Activated T-cell treated with anti-CD3 and anti-CD28 coated beads, Interleukin-2, amount 50 U/mL, for 4 hours (primary cell): ENCODE measurements at regions not wholly inside any gene's neighbourhood (a gene's known extent, or its start where the extent isn't known, plus 50 kb on each side); places are given as distances from the start of the nearest gene placed in this dataset.

Experiments
- ATAC-seq, 2 donors: fragments of 200-7000 bp; cut with Tn5 transposase; one replicate each; pipeline ENCODE4 v1.10.0; 2021
- DNase-seq: peaks from one replicate; pipeline ENCODE4 v3.0.0-alpha.2; 2020
- H3K27me3 Mint-ChIP-seq: one replicate; pipeline ENCODE4 v1.8.0; 2021; ENCODE audit warnings: low read depth, mixed read lengths
- H3K36me3 Mint-ChIP-seq: one replicate; pipeline ENCODE4 v1.8.0; 2022; ENCODE audit warnings: mixed read lengths; ENCODE audit not compliant: insufficient read depth
- H3K4me1 Mint-ChIP-seq: one replicate; pipeline ENCODE4 v1.8.0; 2021; ENCODE audit warnings: low read depth, mixed read lengths
- H3K4me3 Mint-ChIP-seq: one replicate; pipeline ENCODE4 v1.8.0; 2021; ENCODE audit warnings: mild to moderate bottlenecking, moderate library complexity, mixed read lengths
- H3K9me3 Mint-ChIP-seq: one replicate; pipeline ENCODE4 v1.8.0; 2021; ENCODE audit warnings: mixed read lengths

DNA sequence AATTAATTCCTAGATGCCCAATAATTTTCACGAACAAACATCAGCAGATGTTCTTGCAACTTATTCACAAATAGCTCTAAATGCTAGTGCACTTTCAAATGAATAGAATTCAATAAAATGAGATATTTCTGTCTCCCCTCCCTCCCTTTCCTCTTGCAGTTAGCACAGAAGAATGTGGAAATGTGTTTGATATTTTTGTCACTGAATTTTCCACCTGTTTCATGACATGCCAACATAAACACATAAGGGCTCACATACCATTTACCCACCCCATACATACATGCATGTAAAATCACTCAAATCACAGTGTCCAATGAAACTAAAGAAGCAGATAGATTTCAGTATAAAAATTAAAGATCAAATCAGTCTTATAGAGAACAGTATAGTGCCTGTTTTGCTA lies 746.9 kb upstream of the MARCKS start:
- no peaks in the 10 kb centered on the region for H3K27me3 Mint-ChIP-seq

DNA sequence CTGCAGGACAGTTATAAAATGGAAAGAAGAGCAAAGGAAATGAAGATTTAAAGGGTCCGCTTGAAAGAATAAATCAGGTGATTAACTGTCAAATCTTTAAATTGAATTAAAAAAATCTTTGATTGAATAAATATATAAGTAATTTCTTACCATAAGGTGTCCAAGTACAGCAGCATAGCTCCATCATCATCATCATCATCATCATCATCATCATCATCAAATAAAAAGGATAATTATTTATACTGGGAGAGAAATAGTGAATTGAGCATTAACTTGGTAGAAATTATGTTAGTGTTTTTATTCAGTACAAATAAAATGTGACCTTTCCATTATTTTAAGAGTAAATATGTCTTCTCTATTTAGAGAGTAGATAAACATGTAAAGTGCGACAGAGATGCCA lies 745.6 kb upstream of the MARCKS start:
- no peak for DNase-seq
- H3K4me3 Mint-ChIP-seq: no peak overlapping the region
- no peaks in the 10 kb centered on the region for H3K4me1 Mint-ChIP-seq
- no peaks in the 10 kb centered on the region for H3K27me3 Mint-ChIP-seq
- ATAC-seq: no peak
- H3K9me3 Mint-ChIP-seq: peaks cover 27% of the 10 kb centered on the region
- H3K36me3 Mint-ChIP-seq: no peaks in the 10 kb centered on the region

More for the DNA sequence above, 746.9 kb upstream of the MARCKS start:
- Mint-ChIP-seq H3K4me1 (no peaks in the 10 kb centered on the region), H3K4me3 (no peak overlapping the region), H3K36me3 (no peaks in the 10 kb centered on the region), H3K9me3 (peaks cover 27% of the 10 kb centered on the region)
- ATAC-seq: no peak
- DNase-seq: no peak

DNA sequence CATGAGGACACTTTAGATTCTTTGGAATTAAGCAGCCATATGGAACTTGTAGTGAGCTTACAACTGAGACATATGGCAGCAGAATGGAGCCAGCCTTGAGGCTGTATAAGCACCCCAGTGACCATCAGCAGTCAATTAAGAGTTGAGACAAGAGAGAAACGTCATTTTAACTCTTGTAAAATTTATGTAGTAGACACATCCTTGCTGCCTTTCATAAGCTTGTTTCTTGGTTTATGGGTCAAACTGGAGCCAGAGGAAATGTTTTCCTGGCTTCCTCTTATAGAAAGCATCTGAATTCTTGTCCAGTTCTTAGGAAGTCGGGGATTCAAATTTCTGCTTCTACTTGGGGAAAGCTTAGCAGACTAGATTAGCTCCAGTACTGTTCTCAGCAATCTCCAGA lies 745.1 kb upstream of the MARCKS start:
- DNase-seq: no peak
- Mint-ChIP-seq H3K36me3 (no peaks in the 10 kb centered on the region), H3K4me1 (no peaks in the 10 kb centered on the region), H3K9me3 (peaks cover 30% of the 10 kb centered on the region), H3K27me3 (no peaks in the 10 kb centered on the region), H3K4me3 (no peak overlapping the region)
- no peak for ATAC-seq

DNA sequence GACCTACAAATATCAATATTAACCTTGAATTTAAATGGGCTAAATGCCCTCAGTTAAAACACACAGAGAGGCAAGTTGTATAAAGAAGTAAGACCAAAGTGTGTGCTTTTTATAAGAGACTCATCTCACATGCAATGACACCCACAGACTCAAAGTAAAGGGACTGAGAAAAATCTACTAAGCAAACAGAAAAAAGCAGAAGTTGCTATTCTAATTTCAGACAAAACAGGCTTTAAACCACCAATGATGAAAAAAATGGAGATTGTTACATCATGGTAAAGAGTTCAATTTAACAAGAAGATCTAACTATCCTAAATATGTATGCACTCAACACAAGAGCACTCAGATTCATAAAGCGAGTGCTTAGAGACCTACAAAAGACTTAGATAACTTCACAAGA lies 741.9 kb upstream of the MARCKS start:
- Mint-ChIP-seq H3K4me3 (no peak overlapping the region), H3K9me3 (peaks cover 27% of the 10 kb centered on the region), H3K4me1 (no peaks in the 10 kb centered on the region), H3K36me3 (no peaks in the 10 kb centered on the region), H3K27me3 (no peaks in the 10 kb centered on the region)
- ATAC-seq (no peak), DNase-seq (no peak)

DNA sequence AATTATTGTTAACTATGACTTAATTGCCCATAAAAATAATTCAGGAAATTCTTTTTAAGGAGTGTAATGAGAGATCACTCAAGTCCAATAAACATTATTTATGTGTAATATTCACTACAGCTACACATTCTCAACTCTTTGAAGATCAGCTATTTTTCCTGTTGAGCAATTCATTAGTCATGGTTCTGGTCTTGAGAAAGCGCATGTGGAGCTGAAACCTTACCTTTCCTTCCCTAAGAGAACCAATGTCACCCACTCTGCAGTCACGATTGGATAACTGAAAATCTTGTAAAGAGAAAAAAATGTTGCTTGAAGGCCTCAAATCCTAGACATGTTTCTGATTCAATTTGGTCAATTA lies 736.9 kb upstream of the MARCKS start:
- no peaks in the 10 kb centered on the region for H3K4me1 Mint-ChIP-seq
- DNase-seq (no peak), ATAC-seq (no peak)
- H3K27me3 Mint-ChIP-seq: no peaks in the 10 kb centered on the region
- no peaks in the 10 kb centered on the region for H3K36me3 Mint-ChIP-seq
- no peak overlapping the region for H3K4me3 Mint-ChIP-seq
- H3K9me3 Mint-ChIP-seq: peaks cover 13% of the 10 kb centered on the region

DNA sequence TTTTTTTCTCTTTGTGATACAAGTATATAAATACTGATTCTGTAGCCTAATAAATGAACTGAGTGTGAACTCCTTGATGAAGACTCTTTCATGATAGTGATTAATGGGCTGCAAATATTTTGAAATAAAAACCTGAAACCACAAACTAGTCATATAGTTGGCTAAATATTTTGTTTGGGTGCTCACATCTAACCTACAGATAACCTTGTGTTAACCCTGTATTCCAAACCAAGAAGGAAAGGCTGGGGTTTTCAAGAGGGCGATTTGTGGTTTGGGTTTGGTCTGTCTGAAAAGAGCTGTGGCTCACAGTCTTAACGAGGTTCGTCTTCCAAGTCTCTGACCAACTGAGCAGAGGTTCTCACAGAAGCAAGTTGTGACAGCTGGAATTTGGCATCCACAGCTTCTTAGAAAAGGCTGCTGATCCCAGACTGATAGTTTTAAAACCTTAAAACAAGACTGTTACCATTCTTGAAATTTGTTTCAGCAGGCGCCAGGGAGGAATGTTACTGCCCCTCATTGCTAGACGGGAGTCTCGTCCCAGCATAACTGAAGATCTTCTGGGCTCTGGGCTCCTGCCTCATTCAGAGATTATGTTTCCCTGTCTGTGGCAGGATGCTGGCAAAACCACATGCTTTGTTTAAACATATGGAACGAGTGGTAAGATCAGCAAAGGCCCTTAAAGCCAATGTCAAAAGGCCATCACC lies 736.4 kb upstream of the MARCKS start:
- Mint-ChIP-seq H3K36me3 (no peaks in the 10 kb centered on the region), H3K4me1 (no peaks in the 10 kb centered on the region), H3K27me3 (no peaks in the 10 kb centered on the region), H3K4me3 (no peak overlapping the region), H3K9me3 (peaks cover 13% of the 10 kb centered on the region)
- no peak for ATAC-seq
- no peak for DNase-seq

DNA sequence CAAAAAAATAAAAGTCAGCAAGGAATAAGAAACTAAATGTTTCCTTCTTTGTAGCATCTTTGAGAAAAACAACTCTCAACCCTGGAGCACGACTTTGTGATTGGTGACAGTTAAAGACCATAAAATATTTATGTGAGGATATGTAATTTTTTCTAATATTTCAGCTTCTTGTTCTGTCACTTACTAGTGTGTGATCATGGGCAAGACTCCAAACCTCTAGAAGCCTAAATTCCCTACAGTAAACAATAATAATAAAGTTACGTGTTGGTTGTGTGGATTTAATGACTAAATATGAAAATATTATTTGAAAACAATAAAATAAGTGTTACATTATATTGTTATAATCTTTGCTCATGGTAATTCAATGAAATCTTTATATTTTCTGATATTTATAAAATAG lies 735.6 kb upstream of the MARCKS start:
- no peak for DNase-seq
- H3K4me3 Mint-ChIP-seq: no peak overlapping the region
- no peak for ATAC-seq
- peaks cover 9% of the 10 kb centered on the region for H3K9me3 Mint-ChIP-seq
- no peaks in the 10 kb centered on the region for H3K36me3 Mint-ChIP-seq
- H3K27me3 Mint-ChIP-seq: no peaks in the 10 kb centered on the region
- H3K4me1 Mint-ChIP-seq: no peaks in the 10 kb centered on the region

DNA sequence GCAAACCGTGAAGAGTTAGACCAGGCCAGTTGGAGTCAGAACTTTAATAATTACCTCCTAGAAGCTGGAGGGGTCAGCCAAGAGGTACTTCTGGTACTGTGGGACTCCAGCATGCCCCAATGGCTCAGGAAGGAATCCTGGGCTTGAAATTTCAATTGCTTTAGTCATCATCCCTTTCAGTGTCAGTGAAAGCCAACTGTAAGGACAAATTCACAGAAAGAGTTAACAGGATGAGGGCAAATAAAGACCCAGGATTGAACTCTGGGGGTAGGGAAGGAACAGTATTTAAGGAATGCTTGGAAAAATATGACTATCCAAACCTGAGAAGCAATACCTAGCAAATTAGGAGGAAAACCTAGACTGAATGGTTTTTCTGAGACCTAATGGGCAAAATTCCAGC lies 735.1 kb upstream of the MARCKS start:
- Mint-ChIP-seq H3K27me3 (no peaks in the 10 kb centered on the region), H3K4me3 (no peak overlapping the region), H3K36me3 (no peaks in the 10 kb centered on the region), H3K4me1 (no peaks in the 10 kb centered on the region), H3K9me3 (peaks cover 6% of the 10 kb centered on the region)
- DNase-seq (no peak), ATAC-seq (no peak)

DNA sequence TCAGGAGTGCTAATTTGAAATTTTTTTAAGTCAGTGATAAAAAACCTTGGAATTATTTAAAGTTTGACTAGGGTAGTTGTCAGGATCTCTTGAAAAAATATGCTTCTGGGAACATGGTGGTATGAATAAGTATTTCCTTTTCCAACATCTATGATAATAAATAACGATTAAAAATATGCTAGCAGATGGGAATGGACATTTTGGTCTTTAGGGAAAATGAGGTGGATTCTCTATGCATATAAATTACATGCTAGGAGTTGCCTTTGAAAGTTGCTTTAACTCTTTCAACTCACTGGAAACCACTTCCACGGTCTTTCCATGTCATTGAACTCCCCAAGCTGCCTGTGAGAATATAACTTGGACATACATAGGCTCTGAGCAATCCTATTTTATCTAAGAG lies 731.5 kb upstream of the MARCKS start:
- no peak for DNase-seq
- Mint-ChIP-seq H3K27me3 (no peaks in the 10 kb centered on the region), H3K4me3 (no peak overlapping the region), H3K4me1 (no peaks in the 10 kb centered on the region), H3K9me3 (no peaks in the 10 kb centered on the region), H3K36me3 (no peaks in the 10 kb centered on the region)
- ATAC-seq: no peak

DNA sequence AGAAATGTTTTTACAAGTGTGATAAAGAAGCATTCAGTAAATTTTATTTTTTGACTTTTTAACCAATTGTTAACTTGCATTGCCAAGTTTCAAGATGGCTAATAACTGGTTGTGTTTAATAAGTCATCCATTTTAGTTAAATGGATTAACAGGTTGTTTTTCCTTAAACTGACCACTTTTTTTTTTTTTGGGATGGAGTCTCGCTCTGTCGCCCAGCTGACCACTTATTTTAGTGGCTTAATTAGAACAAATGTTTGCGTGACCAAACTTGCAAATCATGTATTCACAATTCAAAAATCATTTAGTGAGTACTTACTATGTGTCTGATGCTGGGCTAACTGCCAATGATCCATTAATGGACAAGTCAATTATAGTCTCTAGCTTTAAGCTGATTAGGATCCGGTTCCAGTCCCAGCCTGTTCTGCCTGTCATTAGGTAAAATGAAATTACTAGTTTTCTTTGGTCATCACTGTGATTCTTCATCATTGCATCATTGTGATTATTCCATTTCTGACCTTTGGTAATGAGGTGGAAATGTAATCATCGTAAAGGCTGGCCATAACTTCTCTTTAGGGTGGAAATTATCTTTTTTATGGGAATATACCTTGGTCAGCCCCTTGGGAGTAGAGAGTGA lies 729.2 kb upstream of the MARCKS start:
- Mint-ChIP-seq H3K36me3 (no peaks in the 10 kb centered on the region), H3K9me3 (no peaks in the 10 kb centered on the region), H3K4me1 (no peaks in the 10 kb centered on the region), H3K27me3 (no peaks in the 10 kb centered on the region), H3K4me3 (no peak overlapping the region)
- ATAC-seq (no peak), DNase-seq (no peak)

DNA sequence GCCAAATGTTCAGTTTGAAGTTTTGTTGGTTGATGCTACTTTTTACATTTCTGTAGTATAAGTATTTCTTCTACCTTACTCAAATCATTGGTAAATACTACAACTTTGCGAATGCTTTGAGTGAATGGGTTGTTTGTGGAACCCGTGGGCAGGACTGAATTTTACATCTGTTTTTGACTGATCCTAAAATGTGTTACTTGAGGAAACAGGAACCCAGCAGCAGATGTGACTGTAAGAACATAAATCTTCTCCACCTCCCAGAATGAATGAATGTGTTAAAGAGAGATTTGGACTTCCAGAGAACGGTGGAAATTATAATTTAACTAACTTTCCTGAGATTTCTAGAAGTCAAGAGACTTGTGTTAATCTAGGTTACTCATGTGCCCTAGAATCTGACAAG lies 728.5 kb upstream of the MARCKS start:
- no peak overlapping the region for H3K4me3 Mint-ChIP-seq
- DNase-seq: no peak
- H3K36me3 Mint-ChIP-seq: no peaks in the 10 kb centered on the region
- no peaks in the 10 kb centered on the region for H3K4me1 Mint-ChIP-seq
- no peak for ATAC-seq
- H3K9me3 Mint-ChIP-seq: no peaks in the 10 kb centered on the region
- H3K27me3 Mint-ChIP-seq: no peaks in the 10 kb centered on the region

DNA sequence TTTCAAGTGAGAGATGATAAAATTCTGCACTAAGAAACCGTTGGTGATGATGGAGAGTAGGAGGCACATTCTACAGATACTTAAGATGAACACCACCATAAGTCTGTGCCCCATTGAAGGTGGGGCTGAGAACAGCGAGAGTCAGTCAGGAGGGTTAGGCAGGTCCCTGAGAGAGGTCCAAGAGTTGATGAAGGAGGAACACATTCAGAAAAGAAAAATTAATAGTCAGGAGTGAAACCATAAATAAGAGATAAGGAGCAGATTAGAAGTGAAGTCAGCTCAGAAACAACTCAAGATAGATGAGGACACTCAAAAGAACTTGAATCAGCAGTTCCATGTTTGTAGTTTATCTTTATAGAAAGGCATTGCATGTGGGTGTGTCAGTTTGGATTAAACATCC lies 727.2 kb upstream of the MARCKS start:
- Mint-ChIP-seq H3K36me3 (no peaks in the 10 kb centered on the region), H3K27me3 (no peaks in the 10 kb centered on the region), H3K4me3 (no peak overlapping the region), H3K9me3 (no peaks in the 10 kb centered on the region), H3K4me1 (no peaks in the 10 kb centered on the region)
- no peak for DNase-seq
- ATAC-seq: no peak

DNA sequence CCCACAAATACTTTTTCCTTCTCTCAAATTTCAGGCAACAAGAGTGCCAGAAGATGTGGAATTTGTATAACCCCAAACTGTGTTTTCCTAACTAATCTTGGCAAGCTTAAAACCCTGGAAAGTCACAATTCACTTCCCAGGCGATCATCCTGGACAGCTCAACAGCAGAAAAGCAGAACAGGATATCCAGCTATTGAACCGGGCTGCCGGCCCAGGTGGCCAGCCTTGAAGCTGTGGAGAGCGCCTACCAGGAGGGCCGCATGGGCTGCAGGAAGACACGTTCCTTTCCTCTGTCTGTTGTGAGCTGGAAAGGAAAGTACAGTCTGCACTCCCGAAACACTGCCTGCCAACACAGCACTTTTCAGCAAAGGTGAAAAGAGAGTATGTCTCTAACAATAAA lies 719.7 kb upstream of the MARCKS start:
- Mint-ChIP-seq H3K9me3 (peaks cover 3% of the 10 kb centered on the region), H3K4me1 (no peaks in the 10 kb centered on the region), H3K27me3 (no peaks in the 10 kb centered on the region), H3K36me3 (no peaks in the 10 kb centered on the region), H3K4me3 (no peak overlapping the region)
- DNase-seq: no peak
- no peak for ATAC-seq

DNA sequence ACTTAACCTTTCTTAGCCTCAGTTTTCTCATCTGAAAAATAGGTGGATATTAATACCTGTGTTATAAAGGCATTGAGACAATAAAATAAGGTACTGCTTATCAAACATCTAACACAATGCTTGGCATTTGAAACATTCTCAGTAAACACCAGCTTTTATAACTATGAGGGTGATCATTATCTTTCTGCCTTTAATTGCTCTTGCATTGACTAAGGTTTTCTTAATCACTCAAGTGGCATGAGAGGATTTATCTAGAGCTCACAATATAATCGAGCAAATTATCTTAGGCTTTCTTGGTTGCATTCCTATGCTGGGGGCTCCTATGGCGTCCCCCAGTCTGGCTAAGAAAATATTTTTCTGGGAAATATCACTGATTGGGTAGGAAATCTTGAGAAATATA lies 716.4 kb upstream of the MARCKS start:
- H3K27me3 Mint-ChIP-seq: no peaks in the 10 kb centered on the region
- DNase-seq: no peak

DNA sequence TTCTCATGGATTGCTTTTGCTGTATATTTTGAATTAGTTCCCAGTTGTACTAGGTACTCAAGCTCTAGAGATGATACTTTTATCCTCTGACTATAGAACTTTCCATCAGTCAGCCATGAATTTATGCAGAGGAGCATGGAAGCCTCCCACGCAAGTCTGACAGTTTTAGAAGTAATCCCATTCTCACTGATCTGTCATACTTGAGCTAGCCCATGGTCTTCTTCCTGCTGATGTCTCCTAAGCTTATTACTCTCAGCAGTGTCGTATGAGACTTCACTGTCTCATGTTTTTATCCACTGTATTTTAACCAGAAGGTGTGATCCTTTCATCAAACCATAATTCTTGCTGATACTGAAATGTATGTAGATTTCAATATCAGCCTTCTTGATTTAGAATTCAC lies 715.2 kb upstream of the MARCKS start:
- no peak overlapping the region for H3K4me3 Mint-ChIP-seq
- ATAC-seq: no peak
- no peaks in the 10 kb centered on the region for H3K4me1 Mint-ChIP-seq
- peaks cover 3% of the 10 kb centered on the region for H3K9me3 Mint-ChIP-seq
- H3K27me3 Mint-ChIP-seq: no peaks in the 10 kb centered on the region
- DNase-seq: no peak
- no peaks in the 10 kb centered on the region for H3K36me3 Mint-ChIP-seq

More for the DNA sequence above, 716.4 kb upstream of the MARCKS start:
- no peaks in the 10 kb centered on the region for H3K36me3 Mint-ChIP-seq
- no peaks in the 10 kb centered on the region for H3K4me1 Mint-ChIP-seq
- no peak overlapping the region for H3K4me3 Mint-ChIP-seq
- peaks cover 3% of the 10 kb centered on the region for H3K9me3 Mint-ChIP-seq
- no peak for ATAC-seq
